GM19239 (cell line): ENCODE measurements at regions not wholly inside any gene's neighbourhood (a gene's known extent, or its start where the extent isn't known, plus 50 kb on each side); places are given as distances from the start of the nearest gene placed in this dataset.
"Not testable (repeated sequence)": the region's sequence is repeated elsewhere in the genome, so short reads cannot be mapped to it uniquely, and the experiment has no call there.

ENCODE experiments used
- DNase-seq: peaks from one replicate; pipeline ENCODE4 v3.0.0; 2011; ENCODE audit warnings: low spot score; ENCODE audit not compliant: insufficient read length
- FAIRE-seq: peaks from 2 replicates; lab custom pipeline; 2011; peaks lifted over from hg19 to GRCh38; lab: Jason Lieb, UNC

- not testable (repeated sequence) for DNase-seq, FAIRE-seq
Measured at GRCh38 chr3:88747145-88747544, 360.3 kb upstream of the EPHA3 start.

DNA sequence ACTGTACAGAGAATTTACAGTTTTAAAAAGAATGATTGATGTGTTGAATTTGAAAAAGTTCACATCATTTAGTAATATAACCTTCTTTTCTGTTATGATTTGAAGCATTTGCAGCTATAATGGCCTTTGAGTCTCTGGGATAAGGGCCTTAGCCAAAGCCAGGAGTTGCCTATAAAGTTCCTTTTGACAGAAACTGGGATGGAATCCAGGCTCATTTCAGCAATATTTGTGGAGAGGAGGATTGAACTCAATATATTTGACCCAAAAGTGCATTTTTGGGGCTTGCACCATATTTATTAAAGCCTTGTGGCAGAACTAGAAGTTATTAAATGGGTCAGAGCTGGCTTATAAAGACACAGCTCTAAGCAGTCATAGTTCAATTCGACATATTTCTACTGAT is 348.7 kb upstream of the EPHA3 start:
- DNase-seq (no peak), FAIRE-seq (no peak)

DNA sequence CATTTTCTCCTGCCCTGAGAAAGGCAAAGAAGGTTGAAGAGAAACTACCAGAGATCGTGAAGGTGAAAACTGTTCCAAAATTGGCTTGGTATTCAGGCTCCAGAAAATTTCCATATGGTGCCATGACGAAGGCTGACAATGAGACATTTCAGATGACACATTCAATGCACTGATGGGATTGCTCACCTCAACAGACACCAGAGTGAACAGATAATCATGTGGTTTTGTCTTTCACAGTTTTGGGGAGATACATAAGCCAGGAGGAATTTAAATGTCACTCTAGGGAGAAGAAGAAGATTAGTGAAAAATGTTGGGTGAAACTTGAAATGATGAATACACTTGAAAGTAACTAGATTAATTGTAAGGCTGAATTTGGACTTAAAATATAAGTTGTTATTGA is 339.7 kb upstream of the EPHA3 start:
- no peak for FAIRE-seq
- DNase-seq, result no peak

DNA sequence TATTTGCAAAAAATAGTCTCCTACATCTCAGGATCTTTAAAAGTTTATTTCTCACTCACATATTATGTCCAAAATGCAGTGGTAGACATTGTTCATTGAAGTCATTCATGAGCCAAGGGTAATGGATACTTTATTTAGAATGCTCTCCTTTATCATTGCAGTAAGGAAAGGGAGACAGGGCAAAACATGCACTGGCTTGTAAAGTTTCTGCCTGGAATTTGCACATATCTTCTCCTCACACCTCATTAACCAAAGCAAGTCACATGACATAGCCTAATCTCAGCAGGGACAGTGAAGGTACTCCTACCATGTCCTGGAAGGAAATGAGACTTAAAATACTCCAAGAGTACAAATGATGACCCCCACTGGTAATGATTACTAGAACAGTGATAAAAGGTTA is 333.7 kb upstream of the EPHA3 start:
- DNase-seq, result no peak
- FAIRE-seq, result no peak

DNA sequence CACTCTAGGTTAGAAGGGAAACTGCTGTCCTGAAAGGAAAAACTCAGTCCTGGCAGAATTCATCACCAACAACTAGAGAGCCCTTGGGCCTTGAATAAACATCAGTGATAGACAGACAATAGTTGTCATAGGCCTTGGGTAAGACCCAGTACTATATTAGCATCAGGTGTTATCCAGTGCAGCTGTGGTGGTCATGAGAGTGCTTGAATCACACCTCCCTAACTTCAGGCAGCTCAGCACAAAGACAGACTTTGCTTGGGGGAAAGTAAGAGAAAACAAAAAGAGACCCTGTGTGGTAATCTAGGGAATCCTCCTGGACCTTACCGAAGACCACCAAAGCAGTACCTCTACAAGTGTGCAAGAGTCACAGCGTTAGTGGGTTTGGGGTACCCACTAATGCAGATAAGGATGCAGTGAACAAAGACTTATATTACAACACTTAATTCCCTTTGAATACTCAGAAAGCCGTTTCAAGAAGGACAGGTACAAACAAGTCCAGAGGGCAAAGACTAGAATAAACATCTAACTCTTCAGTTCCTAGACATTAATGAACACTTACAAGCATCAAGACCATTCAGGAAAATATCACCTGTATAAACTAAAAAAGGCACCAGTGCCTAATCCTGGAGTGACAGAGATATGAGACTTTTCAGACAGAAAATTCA is 332.3 kb upstream of the EPHA3 start:
- no peak for DNase-seq
- FAIRE-seq, result no peak

- FAIRE-seq, result no peak
- DNase-seq, result no peak
Measured at GRCh38 chr3:88779482-88779881, 327.9 kb upstream of the EPHA3 start.

- DNase-seq, result no peak
- FAIRE-seq, result no peak
Measured at GRCh38 chr3:88784925-88785324, 322.5 kb upstream of the EPHA3 start.

- DNase-seq (no peak), FAIRE-seq (no peak)
Measured at GRCh38 chr3:88785841-88786240, 321.6 kb upstream of the EPHA3 start.

- FAIRE-seq, result no peak
Measured at GRCh38 chr3:88795503-88795902, 311.9 kb upstream of the EPHA3 start.

DNA sequence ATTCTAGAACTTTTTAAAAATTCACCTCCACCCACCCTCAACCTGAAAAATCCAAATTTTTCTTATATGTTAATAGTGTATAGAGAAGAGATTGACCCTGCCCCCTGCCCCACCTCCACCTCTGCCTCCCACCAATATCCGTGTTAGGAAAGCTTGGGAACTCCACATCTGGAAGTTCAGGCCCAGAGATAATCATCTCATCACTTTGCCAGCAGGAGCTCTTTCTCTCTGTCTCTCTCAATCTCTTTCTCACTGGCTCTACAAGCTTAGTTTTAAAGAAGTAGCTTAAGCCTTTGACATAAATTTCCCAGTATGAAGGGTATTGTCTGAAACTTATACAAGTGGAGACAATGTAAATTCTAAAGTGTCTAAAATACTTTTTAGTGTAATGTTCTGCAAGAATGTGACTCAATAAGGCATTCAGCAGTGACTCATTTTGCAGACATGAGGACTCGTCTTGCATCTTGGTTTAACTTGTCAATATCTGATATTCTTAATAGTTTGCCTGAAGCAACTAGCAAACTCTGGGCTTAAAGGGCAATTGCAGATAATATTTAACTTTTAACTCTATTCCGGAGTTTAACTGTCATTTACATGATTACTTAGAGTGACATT is 299.8 kb upstream of the EPHA3 start:
- FAIRE-seq, result no peak
- DNase-seq, result no peak

More at GRCh38 chr3:88795503-88795902, 311.9 kb upstream of the EPHA3 start:
- no peak for DNase-seq

- DNase-seq (no peak), FAIRE-seq (no peak)
Measured at GRCh38 chr3:88809993-88810392, 297.4 kb upstream of the EPHA3 start.

- FAIRE-seq (no peak), DNase-seq (no peak)
Measured at GRCh38 chr3:88810455-88810854, 297.0 kb upstream of the EPHA3 start.

DNA sequence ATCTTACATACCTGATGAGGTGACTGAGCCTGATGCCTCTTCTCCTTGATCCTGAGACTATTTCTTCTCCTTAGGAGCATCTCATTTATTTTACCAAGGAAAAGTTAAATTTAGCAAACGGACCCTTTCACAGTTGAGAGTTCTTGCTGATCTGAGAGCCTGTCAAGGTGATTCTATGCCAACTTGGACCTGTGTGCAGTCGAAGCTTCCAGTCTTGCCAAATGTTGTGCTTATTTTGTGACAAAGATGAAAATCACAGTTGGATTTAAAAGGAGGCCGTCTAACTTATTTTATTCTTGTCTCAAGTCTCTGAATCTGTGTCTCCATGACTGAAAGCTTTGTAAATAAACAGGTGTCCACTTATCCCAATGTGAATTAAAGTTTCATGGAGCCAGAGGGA is 296.3 kb upstream of the EPHA3 start:
- FAIRE-seq, result no peak
- DNase-seq, result no peak

DNA sequence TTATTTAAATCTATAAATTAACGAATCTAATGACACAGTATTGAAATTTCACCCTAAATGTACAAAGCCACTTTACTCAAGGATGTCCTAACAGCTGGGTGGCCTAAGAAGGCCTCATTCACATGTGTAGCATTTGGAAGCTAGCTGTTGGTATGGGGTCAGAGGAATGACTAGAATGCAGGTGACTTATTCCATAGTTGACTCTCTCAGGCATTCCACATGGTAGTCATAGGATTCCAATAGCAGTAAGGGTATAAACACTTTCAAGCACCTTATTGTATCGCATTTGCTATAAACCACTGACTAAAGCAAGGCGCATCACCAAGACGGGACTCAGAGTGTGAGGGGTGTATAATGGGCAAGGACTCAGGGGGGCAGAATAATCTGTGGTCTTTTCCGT is 294.8 kb upstream of the EPHA3 start:
- DNase-seq (no peak), FAIRE-seq (no peak)

DNA sequence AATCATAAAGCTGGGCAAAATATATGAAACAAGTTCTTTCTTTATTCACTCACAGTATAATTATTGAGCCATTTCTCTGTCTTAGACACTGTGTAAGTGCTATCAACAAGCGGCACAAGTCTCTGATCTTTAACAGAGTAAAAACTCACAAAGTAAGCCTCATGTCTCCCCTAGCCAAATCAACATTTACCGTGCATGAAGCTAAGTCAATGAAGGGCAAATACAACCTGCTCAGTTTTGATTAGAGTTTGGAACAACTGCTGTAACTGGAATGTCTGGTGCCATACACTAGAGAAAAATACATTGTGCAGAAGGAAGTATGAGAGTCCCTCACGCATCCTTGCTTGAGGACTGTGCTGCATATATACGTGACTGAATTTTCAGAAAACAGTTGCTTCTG is 291.0 kb upstream of the EPHA3 start:
- DNase-seq (no peak), FAIRE-seq (no peak)

GRCh38 chr3:88824666-88825564 is 282.5 kb upstream of the EPHA3 start:
- FAIRE-seq (no peak), DNase-seq (no peak)

- no peak for FAIRE-seq
Measured at GRCh38 chr3:88828466-88828865, 279.0 kb upstream of the EPHA3 start.

DNA sequence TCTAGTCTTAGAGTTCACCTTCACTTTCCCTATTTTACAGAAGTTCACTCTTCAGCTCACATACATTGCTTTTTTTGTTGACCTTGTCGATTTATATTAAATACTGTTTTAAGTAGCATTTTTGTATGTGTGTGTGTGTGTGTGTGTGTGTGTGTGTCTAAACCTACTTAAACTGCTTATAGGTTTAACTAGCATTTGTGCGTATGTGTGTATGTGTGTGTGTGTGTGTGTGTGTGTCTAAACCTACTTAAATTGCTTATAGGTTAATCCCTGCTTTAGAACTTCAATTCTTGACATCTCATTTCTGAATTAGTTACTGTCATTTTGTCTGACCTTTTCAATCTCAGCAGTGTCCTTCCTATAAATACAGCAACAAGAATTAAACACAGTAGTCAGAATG is 254.8 kb upstream of the EPHA3 start:
- DNase-seq (no peak), FAIRE-seq (no peak)

More at GRCh38 chr3:88828466-88828865, 279.0 kb upstream of the EPHA3 start:
- no peak for DNase-seq

- FAIRE-seq (no peak), DNase-seq (no peak)
Measured at GRCh38 chr3:88863196-88863595, 244.2 kb upstream of the EPHA3 start.

GRCh38 chr3:88876724-88877123 is 230.7 kb upstream of the EPHA3 start:
- DNase-seq, result no peak
- FAIRE-seq, result no peak

GRCh38 chr3:88879905-88880304 is 227.5 kb upstream of the EPHA3 start:
- no peak for FAIRE-seq
- no peak for DNase-seq
